H1 (cell line): ENCODE measurements at regions not wholly inside any gene's neighbourhood (a gene's known extent, or its start where the extent isn't known, plus 50 kb on each side); places are given as distances from the start of the nearest gene placed in this dataset.

Source experiments
- CTCF ChIA-PET: fragments of 300-600 bp; sonication (Branson Sonifier 250); formaldehyde crosslinking; loops from one replicate; lab custom pipeline; 2021; ENCODE audit not compliant: partially characterized antibody; lab: Charles Lee
- POLR2A ChIA-PET: fragments of 300-600 bp; sonication (Branson Sonifier 250); formaldehyde crosslinking; loops from one replicate; lab custom pipeline; 2021; ENCODE audit warnings: inconsistent platforms; ENCODE audit not compliant: partially characterized antibody; lab: Charles Lee
- DNase-seq, 2 experiments: peaks; one replicate each; pipeline versions ENCODE4 v3.0.0 to v3.0.0-alpha.2; 2010 to 2022; ENCODE audit warnings: low spot score in 2 of 2, low read depth in 1 of 2, mixed read lengths in 1 of 2
- FAIRE-seq: peaks from 2 replicates; lab custom pipeline; 2011; peaks lifted over from hg19 to GRCh38; lab: Jason Lieb, UNC
- H2AFZ ChIP-seq: 2 replicates; pipeline ENCODE4 v1.8.1; 2012; ENCODE audit warnings: low read length, inconsistent platforms
- H2AK5ac ChIP-seq: 2 replicates; pipeline ENCODE4 v1.6.1; 2013; ENCODE audit warnings: low read depth, low read length
- H2BK120ac ChIP-seq: replicated peaks from 2 replicates; pipeline ENCODE3; 2013; ENCODE audit warnings: low read depth, low read length, inconsistent platforms
- H2BK12ac ChIP-seq: 2 replicates; pipeline ENCODE4 v1.6.1; 2013; ENCODE audit warnings: low read depth, low read length
- H2BK15ac ChIP-seq: 2 replicates; pipeline ENCODE4 v1.6.1; 2013; ENCODE audit warnings: low read length
- H2BK20ac ChIP-seq: 2 replicates; pipeline ENCODE4 v1.6.1; 2013; ENCODE audit warnings: low read length
- H2BK5ac ChIP-seq: 2 replicates; pipeline ENCODE4 v1.6.1; 2013; ENCODE audit warnings: low read depth, low read length
- H3K14ac ChIP-seq: 2 replicates; pipeline ENCODE4 v1.6.1; 2013; ENCODE audit warnings: inconsistent platforms; ENCODE audit not compliant: insufficient read length
- H3K18ac ChIP-seq: 2 replicates; pipeline ENCODE4 v1.6.1; 2013; ENCODE audit warnings: low read length; ENCODE audit errors: extremely low read depth
- H3K23ac ChIP-seq: 2 replicates; pipeline ENCODE4 v1.6.1; 2013; ENCODE audit warnings: inconsistent platforms; ENCODE audit not compliant: insufficient read length
- H3K23me2 ChIP-seq: 2 replicates; pipeline ENCODE4 v1.6.1; 2013; ENCODE audit warnings: low read depth, low read length
- H3K27ac ChIP-seq: 2 replicates; pipeline ENCODE4 v1.6.1; 2011; ENCODE audit warnings: low read depth, low read length, inconsistent platforms
- H3K27me3 ChIP-seq, 4 experiments: replicated peaks in 1 of 4; 1 replicate in 1 of 4; 2 replicates in 3 of 4; pipeline versions ENCODE4 v1.6.1 to v1.8.1; 2011 to 2013; ENCODE audit warnings: low read length in 3 of 4, mild to moderate bottlenecking in 3 of 4, inconsistent platforms in 2 of 4, mixed read lengths in 2 of 4, moderate library complexity in 1 of 4; ENCODE audit not compliant: control insufficient read depth in 3 of 4, insufficient read depth in 3 of 4; ENCODE audit errors: extremely low read depth in 1 of 4
- H3K36me3 ChIP-seq, 4 experiments: 2 replicates each; pipeline versions ENCODE4 v1.6.1 to v1.8.1; 2011 to 2013; ENCODE audit warnings: mild to moderate bottlenecking in 4 of 4, low read length in 3 of 4, moderate library complexity in 2 of 4, control low read depth in 1 of 4, inconsistent platforms in 1 of 4; ENCODE audit not compliant: insufficient read depth in 4 of 4, control insufficient read depth in 2 of 4
- H3K4ac ChIP-seq: replicated peaks from 2 replicates; pipeline ENCODE3; 2013; ENCODE audit warnings: low read length, low read depth, mixed read lengths, inconsistent platforms; ENCODE audit not compliant: insufficient read length
- H3K4me1 ChIP-seq, 4 experiments: replicated peaks in 1 of 4; 1 replicate in 1 of 4; 2 replicates in 3 of 4; pipeline versions ENCODE4 v1.6.1 to v1.8.1; 2011 to 2013; ENCODE audit warnings: low read length in 3 of 4, inconsistent platforms in 2 of 4, mixed read lengths in 1 of 4; ENCODE audit not compliant: insufficient read depth in 4 of 4, control insufficient read depth in 3 of 4
- H3K4me2 ChIP-seq, 2 experiments: 2 replicates each; pipeline versions ENCODE4 v1.6.1 to v1.8.1; 2011 to 2013; ENCODE audit warnings: low read depth in 2 of 2, low read length in 2 of 2, control low read depth in 1 of 2, inconsistent platforms in 1 of 2, mild to moderate bottlenecking in 1 of 2; ENCODE audit not compliant: insufficient read depth in 1 of 2
- H3K4me3 ChIP-seq, 4 experiments: fragments of 200-600, 300-600 bp in 1 of 4; sonication (generic), shearing (Covaris generic), sonication (Bioruptor Twin) in 1 of 4; 2 replicates each; pipeline versions ENCODE4 v1.5.1 to v1.8.1; 2011 to 2016; ENCODE audit warnings: low read length in 4 of 4, low read depth in 3 of 4, control low read depth in 2 of 4, inconsistent platforms in 2 of 4, mild to moderate bottlenecking in 2 of 4, mixed read lengths in 1 of 4, moderate library complexity in 1 of 4; ENCODE audit not compliant: insufficient read depth in 2 of 4; ENCODE audit errors: extremely low read depth in 1 of 4
- H3K56ac ChIP-seq: replicated peaks from 2 replicates; pipeline ENCODE3; 2013; ENCODE audit warnings: low read depth, mild to moderate bottlenecking, mixed read lengths, low read length, inconsistent platforms; ENCODE audit not compliant: insufficient read length
- H3K79me1 ChIP-seq: 2 replicates; pipeline ENCODE4 v1.6.1; 2013; ENCODE audit warnings: low read depth, low read length, control low read depth
- H3K79me2 ChIP-seq, 2 experiments: 2 replicates each; pipeline versions ENCODE4 v1.6.1 to v1.8.1; 2012 to 2013; ENCODE audit warnings: low read length in 2 of 2, mild to moderate bottlenecking in 2 of 2, inconsistent platforms in 1 of 2; ENCODE audit not compliant: insufficient read depth in 2 of 2, control insufficient read depth in 1 of 2
- H3K9ac ChIP-seq, 4 experiments: replicated peaks in 1 of 4; 1 replicate in 1 of 4; 2 replicates in 3 of 4; pipeline versions ENCODE4 v1.6.1 to v1.8.1; 2011 to 2013; ENCODE audit warnings: low read depth in 3 of 4, low read length in 3 of 4, control low read depth in 2 of 4, mild to moderate bottlenecking in 2 of 4, moderate library complexity in 2 of 4, inconsistent platforms in 1 of 4; ENCODE audit errors: extremely low read depth in 1 of 4
- H3K9me3 ChIP-seq, 2 experiments: 2 replicates each; pipeline versions ENCODE4 v1.6.1 to v1.8.1; 2012 to 2013; ENCODE audit warnings: mild to moderate bottlenecking in 2 of 2, moderate library complexity in 2 of 2, control low read depth in 1 of 2, inconsistent platforms in 1 of 2, low read depth in 1 of 2, low read length in 1 of 2, mixed read lengths in 1 of 2; ENCODE audit not compliant: insufficient read depth in 2 of 2
- H4K20me1 ChIP-seq, 2 experiments: replicated peaks in 1 of 2; 2 replicates each; pipeline versions ENCODE3 to v1.8.1; 2011 to 2013; ENCODE audit warnings: inconsistent platforms in 2 of 2, low read length in 2 of 2, mild to moderate bottlenecking in 1 of 2; ENCODE audit not compliant: insufficient read depth in 2 of 2, control insufficient read depth in 1 of 2
- H4K5ac ChIP-seq: 2 replicates; pipeline ENCODE4 v1.6.1; 2013; ENCODE audit warnings: low read length, low read depth, mixed read lengths, inconsistent platforms; ENCODE audit not compliant: insufficient read length
- H4K8ac ChIP-seq: 2 replicates; pipeline ENCODE4 v1.8.0; 2013; ENCODE audit warnings: mild to moderate bottlenecking, moderate library complexity, low read length, inconsistent platforms; ENCODE audit not compliant: insufficient read depth; ENCODE audit errors: extremely low read depth
- H4K91ac ChIP-seq: replicated peaks from 2 replicates; pipeline ENCODE3; 2013; ENCODE audit warnings: low read length, mixed read lengths, inconsistent platforms; ENCODE audit not compliant: insufficient read length
- SIN3A ChIP-seq, 2 experiments: IDR thresholded peaks in 1 of 2; conservative IDR thresholded peaks in 1 of 2; 2 replicates each; pipeline ENCODE4 v1.6.1; 2011 to 2012; ENCODE audit warnings: low read length in 2 of 2, improper control_type of control experiment in 1 of 2, low read depth in 1 of 2, mild to moderate bottlenecking in 1 of 2
- WGBS, 2 experiments: shearing (Covaris generic) in 1 of 2; methylation state at CpG; one replicate each; pipeline versions ENCODE4 v1.1.6 to v1.1.7; 2013 to 2015; ENCODE audit warnings: low lambda C conversion rate in 2 of 2, mixed read lengths in 2 of 2, inconsistent platforms in 1 of 2, low coverage in 1 of 2, missing lambda C conversion rate in 1 of 2; ENCODE audit not compliant: insufficient replicate concordance in 2 of 2, insufficient coverage in 1 of 2, insufficient read length in 1 of 2; ENCODE audit errors: extremely low coverage in 1 of 2, missing lambda C conversion rate in 1 of 2; 5-methylcytosine and 5-hydroxymethylcytosine counted together

DNA sequence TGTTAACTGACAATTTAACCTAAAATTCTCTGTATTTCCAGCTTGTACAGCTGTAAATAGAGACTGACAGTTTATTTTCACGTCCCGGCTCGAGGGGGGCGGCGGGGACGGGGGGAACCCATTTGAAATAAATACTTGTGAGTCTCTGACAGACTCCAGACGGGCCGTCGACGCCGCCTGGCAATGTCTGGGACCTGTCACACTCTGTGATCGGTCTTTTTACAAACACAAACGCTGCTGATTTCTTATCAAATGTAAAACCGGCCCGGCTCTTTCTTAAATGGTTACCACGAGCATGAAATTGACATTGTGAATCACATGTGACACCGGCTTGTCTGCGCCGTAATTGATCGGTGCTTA, 57.0 kb downstream of the UNCX start:
- Histone ChIP-seq H3K4ac (no peak overlapping the region), H2BK5ac (no peak overlapping the region), H2AFZ (no peak overlapping the region), H3K27me3 (peaks cover 0 to 28% (median 21%) of the 10 kb centered on the region in 4 experiments; a peak in 6 of 7 replicates), H3K9ac (no peak overlapping the region), H3K4me2 (peak overlapping the region; percentile 61 to 89; a peak in 3 of 4 replicates), H3K27ac (no peak overlapping the region), H2BK15ac (no peak overlapping the region), H4K91ac (no peak overlapping the region), H3K23me2 (peaks cover 3% of the 10 kb centered on the region; the same call in 1 of the 2 replicates), H2BK12ac (no peak overlapping the region), H3K36me3 (no peaks in the 10 kb centered on the region), H4K5ac (no peak overlapping the region), H3K79me2 (no peaks in the 10 kb centered on the region), H3K4me1 (peaks cover 0 to 6% (median 0%) of the 10 kb centered on the region in 4 experiments; a peak in 2 of 7 replicates), H3K9me3 (no peaks in the 10 kb centered on the region), H2BK20ac (no peak overlapping the region), H2BK120ac (no peak overlapping the region), H4K20me1 (no peaks in the 10 kb centered on the region), H3K4me3 (peak overlapping the region in 2 of 4 experiments; percentile 32 to 63; a peak in 2 of 8 replicates), H2AK5ac (no peak overlapping the region), H3K18ac (no peak overlapping the region), H4K8ac (no peak overlapping the region; the same call in 1 of the 2 replicates), H3K23ac (no peak overlapping the region), H3K79me1 (no peaks in the 10 kb centered on the region), H3K14ac (no peak overlapping the region), H3K56ac (no peak overlapping the region)
- POLR2A ChIA-PET = interaction anchor here (0.5 to 1.6 kb wide), 3 partner anchors 12 to 191 kb away, joined by 3 to 5 read pairs (median 3); no protein-coding TSS in a partner anchor
- TF ChIP-seq SIN3A (conservative IDR thresholded peaks at IDR 0.05 in 1 of 2, IDR thresholded peaks at IDR 0.05 in 1 of 2; ENCODE audit: low read depth in 1 of 2, low read length in 2 of 2) = no peak
- no peak for DNase-seq
- FAIRE-seq = no peak
- CTCF ChIA-PET = interaction anchor here (1.2 to 1.8 kb wide), 5 partner anchors 11 to 106 kb away, joined by 4 to 5 read pairs (median 4); no protein-coding TSS in a partner anchor
- 61% methylated on average over 20 of the region's 20 CpGs; no CpG with 5 or more reads in 1 of the 2 experiments for WGBS, 2 experiments
